H9 (cell line): ENCODE measurements at regions not wholly inside any gene's neighbourhood (a gene's known extent, or its start where the extent isn't known, plus 50 kb on each side); places are given as distances from the start of the nearest gene placed in this dataset.

Experiments
- DNase-seq: peaks from one replicate; pipeline ENCODE4 v3.0.0-alpha.2; 2017
- H2AFZ ChIP-seq: one replicate; pipeline ENCODE4 v1.6.1; 2013; ENCODE audit warnings: mild to moderate bottlenecking, low read length, control low read depth, moderate library complexity
- H2AK5ac ChIP-seq: 2 replicates; pipeline ENCODE4 v1.6.1; 2013; ENCODE audit warnings: low read length, control low read depth, mixed read lengths; ENCODE audit not compliant: insufficient read length
- H2BK120ac ChIP-seq: one replicate; pipeline ENCODE4 v1.6.1; 2013; ENCODE audit warnings: low read depth, mild to moderate bottlenecking, low read length, control low read depth, inconsistent platforms; ENCODE audit not compliant: poor library complexity, severe bottlenecking
- H2BK12ac ChIP-seq: 2 replicates; pipeline ENCODE4 v1.6.1; 2013; ENCODE audit warnings: low read length, control low read depth, mixed read lengths, low read depth; ENCODE audit not compliant: insufficient read length
- H2BK15ac ChIP-seq: 2 replicates; pipeline ENCODE4 v1.6.1; 2013; ENCODE audit warnings: low read depth, low read length, control low read depth
- H2BK20ac ChIP-seq: one replicate; pipeline ENCODE4 v1.6.1; 2013; ENCODE audit warnings: low read depth, mild to moderate bottlenecking, low read length, control low read depth, inconsistent platforms; ENCODE audit not compliant: poor library complexity, severe bottlenecking
- H2BK5ac ChIP-seq: 2 replicates; pipeline ENCODE4 v1.6.1; 2013; ENCODE audit warnings: low read length, control low read depth, mixed read lengths; ENCODE audit not compliant: insufficient read length
- H3K14ac ChIP-seq: 2 replicates; pipeline ENCODE4 v1.6.1; 2013; ENCODE audit warnings: low read length, control low read depth; ENCODE audit not compliant: insufficient read depth
- H3K18ac ChIP-seq: 2 replicates; pipeline ENCODE4 v1.6.1; 2013; ENCODE audit warnings: low read depth, mild to moderate bottlenecking, mixed read lengths, low read length, control low read depth; ENCODE audit not compliant: insufficient read length
- H3K23ac ChIP-seq: 2 replicates; pipeline ENCODE4 v1.6.1; 2013; ENCODE audit warnings: low read length, control low read depth, mixed read lengths, low read depth; ENCODE audit not compliant: insufficient read length
- H3K23me2 ChIP-seq: 2 replicates; pipeline ENCODE4 v1.6.1; 2013; ENCODE audit warnings: low read depth, mild to moderate bottlenecking, mixed read lengths, low read length, control low read depth; ENCODE audit not compliant: insufficient read length, poor library complexity, severe bottlenecking
- H3K27ac ChIP-seq: 2 replicates; pipeline ENCODE4 v1.5.1; 2013; ENCODE audit warnings: low read length, control low read depth, mixed read lengths, low read depth; ENCODE audit not compliant: insufficient read length
- H3K27me3 ChIP-seq: 2 replicates; pipeline ENCODE4 v1.6.1; 2013; ENCODE audit warnings: low read length, control low read depth, inconsistent platforms; ENCODE audit not compliant: insufficient read depth
- H3K4ac ChIP-seq: 2 replicates; pipeline ENCODE4 v1.6.1; 2013; ENCODE audit warnings: low read depth, mild to moderate bottlenecking, control low read depth, inconsistent platforms, low read length, moderate library complexity
- H3K4me1 ChIP-seq: 2 replicates; pipeline ENCODE4 v1.6.1; 2013; ENCODE audit warnings: low read length, control low read depth, inconsistent platforms; ENCODE audit not compliant: insufficient read depth
- H3K4me2 ChIP-seq: 2 replicates; pipeline ENCODE4 v1.6.1; 2013; ENCODE audit warnings: low read length, control low read depth, mixed read lengths; ENCODE audit not compliant: insufficient read length, insufficient read depth
- H3K56ac ChIP-seq: 2 replicates; pipeline ENCODE4 v1.6.1; 2013; ENCODE audit warnings: low read depth, mild to moderate bottlenecking, mixed read lengths, low read length, control low read depth; ENCODE audit not compliant: insufficient read length
- H3K79me1 ChIP-seq: 2 replicates; pipeline ENCODE4 v1.6.1; 2013; ENCODE audit warnings: low read depth, mild to moderate bottlenecking, moderate library complexity, low read length, control low read depth, inconsistent platforms; ENCODE audit not compliant: insufficient read depth, poor library complexity, severe bottlenecking
- H3K79me2 ChIP-seq: 2 replicates; pipeline ENCODE4 v1.6.1; 2013; ENCODE audit warnings: low read length, control low read depth, inconsistent platforms; ENCODE audit not compliant: insufficient read depth
- H3K9ac ChIP-seq: 2 replicates; pipeline ENCODE4 v1.6.1; 2013; ENCODE audit warnings: low read length, control low read depth, mixed read lengths; ENCODE audit not compliant: insufficient read length; ENCODE audit errors: extremely low read depth
- H3K9me3 ChIP-seq: one replicate; pipeline ENCODE4 v1.6.1; 2013; ENCODE audit warnings: low read depth, low read length, inconsistent platforms; ENCODE audit not compliant: control insufficient read depth
- H3T11ph ChIP-seq: one replicate; pipeline ENCODE4 v1.6.1; 2013; ENCODE audit warnings: mild to moderate bottlenecking, low read length, control low read depth, inconsistent platforms
- H4K20me1 ChIP-seq: one replicate; pipeline ENCODE4 v1.6.1; 2013; ENCODE audit not compliant: control insufficient read depth, insufficient read length, insufficient read depth
- H4K5ac ChIP-seq: 2 replicates; pipeline ENCODE4 v1.6.1; 2013; ENCODE audit warnings: low read depth, mild to moderate bottlenecking, mixed read lengths, low read length, control low read depth; ENCODE audit not compliant: insufficient read length
- H4K8ac ChIP-seq: replicated peaks from 2 replicates; pipeline ENCODE4 v1.6.1; 2013; ENCODE audit warnings: low read length, control low read depth, mixed read lengths, low read depth; ENCODE audit not compliant: insufficient read length
- H4K91ac ChIP-seq: 2 replicates; pipeline ENCODE4 v1.6.1; 2013; ENCODE audit warnings: low read depth, mild to moderate bottlenecking, moderate library complexity, mixed read lengths, low read length, control low read depth; ENCODE audit not compliant: insufficient read length
- H3K27ac Mint-ChIP-seq, 3 experiments: 2 replicates in 2 of 3; 3 replicates in 1 of 3; pipeline ENCODE4 v1.8.0; 2020 to 2021; ENCODE audit warnings: mixed read lengths in 3 of 3, mild to moderate bottlenecking in 1 of 3, moderate library complexity in 1 of 3
- H3K27me3 Mint-ChIP-seq: 2 replicates; pipeline ENCODE4 v1.8.0; 2021; ENCODE audit warnings: low read depth, mild to moderate bottlenecking, moderate library complexity, mixed read lengths
- H3K36me3 Mint-ChIP-seq, 3 experiments: 2 replicates in 2 of 3; 3 replicates in 1 of 3; pipeline ENCODE4 v1.8.0; 2020 to 2021; ENCODE audit warnings: low read depth in 3 of 3, mixed read lengths in 3 of 3; ENCODE audit not compliant: insufficient read depth in 1 of 3
- H3K4me1 Mint-ChIP-seq, 2 experiments: 2 replicates each; pipeline ENCODE4 v1.8.0; 2020; ENCODE audit warnings: mixed read lengths in 2 of 2
- H3K4me3 Mint-ChIP-seq, 2 experiments: 2 replicates in 1 of 2; 3 replicates in 1 of 2; pipeline ENCODE4 v1.8.0; 2020 to 2021; ENCODE audit warnings: mild to moderate bottlenecking in 2 of 2, mixed read lengths in 2 of 2, moderate library complexity in 1 of 2
- H3K9me3 Mint-ChIP-seq, 2 experiments: 2 replicates in 1 of 2; 3 replicates in 1 of 2; pipeline ENCODE4 v1.8.0; 2020; ENCODE audit warnings: mild to moderate bottlenecking in 2 of 2, mixed read lengths in 2 of 2, moderate library complexity in 1 of 2
- CTCF ChIP-seq: fragments of 200-600 bp; sonication (generic); conservative IDR thresholded peaks from 3 replicates; pipeline ENCODE4 v1.8.0; 2021; ENCODE audit warnings: antibody characterized with exemption, mild to moderate bottlenecking
- WGBS: extraction: QIAGEN DNeasy Blood & Tissue Kit; methylation state at CpG from one replicate; pipeline ENCODE4 v1.1.7; 2013; ENCODE audit warnings: missing lambda C conversion rate, low lambda C conversion rate, mixed read lengths; ENCODE audit not compliant: insufficient read length; ENCODE audit errors: extremely low coverage; 5-methylcytosine and 5-hydroxymethylcytosine counted together

GRCh38 chrX:78437621-78438020 is 110.2 kb upstream of the CYSLTR1 start:
- no peak overlapping the region for H3K27ac ChIP-seq
- H2BK120ac ChIP-seq = no peak overlapping the region
- H2AFZ ChIP-seq = no peak overlapping the region
- no peak overlapping the region for H2BK12ac ChIP-seq
- no peak overlapping the region for H3T11ph ChIP-seq
- H3K4me1 Mint-ChIP-seq = no peaks in the 10 kb centered on the region
- H3K27me3 ChIP-seq = no peaks in the 10 kb centered on the region
- WGBS = no CpG with 5 or more reads among the region's 2 CpGs
- H3K4me2 ChIP-seq = no peak overlapping the region
- H3K14ac ChIP-seq = no peak overlapping the region
- no peak for DNase-seq
- no peak overlapping the region for H3K4ac ChIP-seq
- peaks cover 42 to 47% of the 10 kb centered on the region in 2 experiments for H3K9me3 Mint-ChIP-seq
- H3K4me1 ChIP-seq = no peaks in the 10 kb centered on the region
- no peaks in the 10 kb centered on the region for H3K27me3 Mint-ChIP-seq
- no peak overlapping the region for H4K8ac ChIP-seq
- no peak overlapping the region for H3K23ac ChIP-seq
- no peak overlapping the region for H3K9ac ChIP-seq
- no peaks in the 10 kb centered on the region for H3K79me1 ChIP-seq
- H3K4me3 Mint-ChIP-seq = no peak overlapping the region
- H3K27ac Mint-ChIP-seq = no peak overlapping the region
- TF ChIP-seq CTCF = no peak
- H4K20me1 ChIP-seq = no peaks in the 10 kb centered on the region
- no peak overlapping the region for H2BK5ac ChIP-seq
- H3K18ac ChIP-seq = no peak overlapping the region
- H3K56ac ChIP-seq = no peak overlapping the region
- no peaks in the 10 kb centered on the region for H3K23me2 ChIP-seq
- no peak overlapping the region for H2AK5ac ChIP-seq
- no peak overlapping the region for H4K5ac ChIP-seq
- H3K79me2 ChIP-seq = no peaks in the 10 kb centered on the region
- H3K9me3 ChIP-seq = peaks cover 14% of the 10 kb centered on the region
- no peak overlapping the region for H2BK15ac ChIP-seq
- H2BK20ac ChIP-seq = no peak overlapping the region
- H4K91ac ChIP-seq = no peak overlapping the region
- no peaks in the 10 kb centered on the region for H3K36me3 Mint-ChIP-seq
